ENCODE measurements at regions not wholly inside any gene's neighbourhood (a gene's known extent, or its start where the extent isn't known, plus 50 kb on each side); places are given as distances from the start of the nearest gene placed in this dataset.

GRCh38 chr10:110378533-110379108, 73.9 kb upstream of the SMNDC1 start:
- no peaks in the 10 kb centered on the region for H3K4me1 Mint-ChIP-seq (ENCODE audit: unreplicated experiment)
- no peaks in the 10 kb centered on the region for H3K9me3 Mint-ChIP-seq (ENCODE audit: unreplicated experiment)
- TF ChIP-seq, protein P1, sequence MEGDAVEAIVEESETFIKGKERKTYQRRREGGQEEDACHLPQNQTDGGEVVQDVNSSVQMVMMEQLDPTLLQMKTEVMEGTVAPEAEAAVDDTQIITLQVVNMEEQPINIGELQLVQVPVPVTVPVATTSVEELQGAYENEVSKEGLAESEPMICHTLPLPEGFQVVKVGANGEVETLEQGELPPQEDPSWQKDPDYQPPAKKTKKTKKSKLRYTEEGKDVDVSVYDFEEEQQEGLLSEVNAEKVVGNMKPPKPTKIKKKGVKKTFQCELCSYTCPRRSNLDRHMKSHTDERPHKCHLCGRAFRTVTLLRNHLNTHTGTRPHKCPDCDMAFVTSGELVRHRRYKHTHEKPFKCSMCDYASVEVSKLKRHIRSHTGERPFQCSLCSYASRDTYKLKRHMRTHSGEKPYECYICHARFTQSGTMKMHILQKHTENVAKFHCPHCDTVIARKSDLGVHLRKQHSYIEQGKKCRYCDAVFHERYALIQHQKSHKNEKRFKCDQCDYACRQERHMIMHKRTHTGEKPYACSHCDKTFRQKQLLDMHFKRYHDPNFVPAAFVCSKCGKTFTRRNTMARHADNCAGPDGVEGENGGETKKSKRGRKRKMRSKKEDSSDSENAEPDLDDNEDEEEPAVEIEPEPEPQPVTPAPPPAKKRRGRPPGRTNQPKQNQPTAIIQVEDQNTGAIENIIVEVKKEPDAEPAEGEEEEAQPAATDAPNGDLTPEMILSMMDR (IDR thresholded peaks at IDR 0.05) = no peak
- H3K27me3 Mint-ChIP-seq (ENCODE audit: unreplicated experiment) = no peaks in the 10 kb centered on the region
- H3K36me3 Mint-ChIP-seq (ENCODE audit: unreplicated experiment) = no peaks in the 10 kb centered on the region
- no peak overlapping the region for H3K27ac Mint-ChIP-seq (ENCODE audit: unreplicated experiment)
- DNase-seq (ENCODE audit: extremely low spot score, unreplicated experiment) = no peak
- no peak overlapping the region for H3K4me3 Mint-ChIP-seq (ENCODE audit: unreplicated experiment)

DNA sequence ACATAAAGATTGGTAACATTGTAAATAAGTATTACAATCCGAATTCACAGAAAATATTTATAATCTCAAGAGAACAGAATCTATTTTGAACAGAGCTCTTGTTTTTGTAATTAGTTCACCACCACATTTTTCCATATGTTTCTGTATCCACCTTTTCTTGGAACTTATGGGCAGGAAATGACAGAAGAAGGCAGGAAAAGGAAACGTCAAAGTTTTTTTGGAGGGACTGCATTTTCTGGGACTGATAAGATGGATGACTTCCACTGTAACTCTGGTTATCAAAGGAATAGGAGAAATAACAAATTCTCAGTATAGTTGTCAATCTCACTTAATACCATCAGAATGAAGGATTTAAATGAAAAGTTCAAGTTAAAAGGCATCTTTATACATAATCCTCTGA, 75.1 kb upstream of the SMNDC1 start:
- H3K4me3 Mint-ChIP-seq (ENCODE audit: unreplicated experiment) = no peak overlapping the region
- no peaks in the 10 kb centered on the region for H3K9me3 Mint-ChIP-seq (ENCODE audit: unreplicated experiment)
- no peak overlapping the region for H3K27ac Mint-ChIP-seq (ENCODE audit: unreplicated experiment)
- TF ChIP-seq, protein P1 (IDR thresholded peaks at IDR 0.05) = no peak
- no peaks in the 10 kb centered on the region for H3K36me3 Mint-ChIP-seq (ENCODE audit: unreplicated experiment)
- no peaks in the 10 kb centered on the region for H3K4me1 Mint-ChIP-seq (ENCODE audit: unreplicated experiment)
- no peaks in the 10 kb centered on the region for H3K27me3 Mint-ChIP-seq (ENCODE audit: unreplicated experiment)
- no peak for DNase-seq (ENCODE audit: extremely low spot score, unreplicated experiment)

DNA sequence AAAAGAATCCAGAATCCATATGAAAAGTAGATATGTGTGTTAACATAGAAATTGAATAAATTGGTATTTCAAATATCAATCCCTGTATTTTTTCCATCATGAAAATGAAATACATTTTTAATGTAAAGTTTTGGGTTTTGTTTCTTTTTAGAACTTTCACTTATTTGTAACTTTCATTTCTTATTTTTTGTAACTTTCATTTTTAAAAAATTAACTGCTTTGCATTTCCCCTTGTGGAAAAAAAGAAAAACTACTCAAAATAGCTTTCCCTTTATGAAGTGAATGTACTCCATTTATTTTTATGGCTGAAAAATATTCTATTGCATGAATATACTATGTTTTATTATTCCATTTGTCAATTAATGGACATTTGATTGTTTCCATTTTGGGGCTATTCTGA, 75.6 kb upstream of the SMNDC1 start:
- Mint-ChIP-seq H3K27ac (ENCODE audit: unreplicated experiment) (no peak overlapping the region), H3K27me3 (ENCODE audit: unreplicated experiment) (no peaks in the 10 kb centered on the region), H3K9me3 (ENCODE audit: unreplicated experiment) (no peaks in the 10 kb centered on the region), H3K4me3 (ENCODE audit: unreplicated experiment) (no peak overlapping the region), H3K4me1 (ENCODE audit: unreplicated experiment) (no peaks in the 10 kb centered on the region), H3K36me3 (ENCODE audit: unreplicated experiment) (no peaks in the 10 kb centered on the region)
- TF ChIP-seq, protein P1 (IDR thresholded peaks at IDR 0.05) = no peak
- DNase-seq (ENCODE audit: extremely low spot score, unreplicated experiment) = no peak

- no peaks in the 10 kb centered on the region for H3K27me3 Mint-ChIP-seq (ENCODE audit: unreplicated experiment)
- no peaks in the 10 kb centered on the region for H3K36me3 Mint-ChIP-seq (ENCODE audit: unreplicated experiment)
- TF ChIP-seq, protein P1 (IDR thresholded peaks at IDR 0.05) = no peak
- H3K4me1 Mint-ChIP-seq (ENCODE audit: unreplicated experiment) = no peaks in the 10 kb centered on the region
- H3K4me3 Mint-ChIP-seq (ENCODE audit: unreplicated experiment) = no peak overlapping the region
- no peak overlapping the region for H3K27ac Mint-ChIP-seq (ENCODE audit: unreplicated experiment)
- no peak for DNase-seq (ENCODE audit: extremely low spot score, unreplicated experiment)
- H3K9me3 Mint-ChIP-seq (ENCODE audit: unreplicated experiment) = no peaks in the 10 kb centered on the region
These were observed 78.0 kb upstream of the SMNDC1 start for GRCh38 chr10:110382695-110383094.

GRCh38 chr10:110387617-110387982, 82.9 kb upstream of the SMNDC1 start:
- no peak overlapping the region for H3K27ac Mint-ChIP-seq (ENCODE audit: unreplicated experiment)
- no peaks in the 10 kb centered on the region for H3K27me3 Mint-ChIP-seq (ENCODE audit: unreplicated experiment)
- no peak overlapping the region for H3K4me3 Mint-ChIP-seq (ENCODE audit: unreplicated experiment)
- peaks cover 9% of the 10 kb centered on the region for H3K4me1 Mint-ChIP-seq (ENCODE audit: unreplicated experiment)
- no peaks in the 10 kb centered on the region for H3K9me3 Mint-ChIP-seq (ENCODE audit: unreplicated experiment)
- no peaks in the 10 kb centered on the region for H3K36me3 Mint-ChIP-seq (ENCODE audit: unreplicated experiment)
- TF ChIP-seq, protein P1 (IDR thresholded peaks at IDR 0.05) = no peak
- DNase-seq (ENCODE audit: extremely low spot score, unreplicated experiment) = no peak
